NCI-H2081 (cell line): ENCODE measurements at regions not wholly inside any gene's neighbourhood (a gene's known extent, or its start where the extent isn't known, plus 50 kb on each side); places are given as distances from the start of the nearest gene placed in this dataset.
"Not testable (repeated sequence)": the region's sequence is repeated elsewhere in the genome, so short reads cannot be mapped to it uniquely, and the experiment has no call there.

ENCODE experiments used
- DNase-seq, 2 experiments: peaks; one replicate each; lab custom pipeline; 2025; lab: John Stamatoyannopoulos, UW

DNA sequence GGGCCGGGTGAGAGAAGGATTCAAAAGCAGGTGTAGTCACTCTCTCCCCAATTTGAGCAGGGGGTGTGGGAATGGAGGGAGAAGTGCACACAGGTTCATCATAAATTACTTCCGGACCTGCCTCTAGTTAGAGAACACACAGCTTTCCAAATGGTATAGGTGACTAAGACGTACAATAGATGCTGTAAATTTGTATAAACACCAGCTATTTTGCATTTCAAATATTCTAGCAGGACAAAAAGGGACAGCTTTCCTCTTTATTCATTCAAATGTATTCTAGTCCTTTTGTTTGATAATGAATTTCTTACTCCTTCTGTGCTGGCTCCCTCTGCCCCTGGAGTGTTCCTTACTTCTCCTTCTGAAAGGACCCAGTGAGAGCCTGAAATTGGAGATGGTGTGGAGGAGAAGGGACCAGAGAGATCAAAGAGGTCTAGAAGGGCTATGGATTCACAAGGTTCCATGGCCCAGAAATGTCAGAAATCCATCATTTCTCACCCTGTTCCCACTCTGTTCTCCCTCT lies 53.2 kb upstream of the SH3BP4 start:
- no peak for DNase-seq

GRCh38 chr2:234888442-234888841 lies 63.4 kb upstream of the SH3BP4 start:
- not testable (repeated sequence) for DNase-seq

GRCh38 chr2:234887195-234887594 lies 64.6 kb upstream of the SH3BP4 start:
- no peak for DNase-seq

DNA sequence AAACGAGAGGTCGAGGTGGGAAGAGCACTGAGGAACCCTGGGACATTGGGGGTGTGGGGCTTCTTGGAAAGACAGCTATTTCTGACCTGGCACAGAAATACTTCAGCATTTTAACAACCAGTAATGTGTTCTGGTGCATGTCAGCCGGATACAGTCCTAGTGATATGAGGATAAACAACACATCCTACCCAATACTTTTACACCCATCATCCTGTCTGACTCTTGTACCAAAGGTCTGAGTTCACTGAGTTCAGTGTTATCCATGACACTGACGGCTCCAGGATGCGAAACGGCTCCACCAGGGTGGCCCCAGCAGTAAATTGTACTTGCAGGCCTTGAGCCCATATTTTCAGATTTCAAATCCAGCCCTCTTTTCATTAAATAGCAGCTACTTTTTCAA lies 65.9 kb upstream of the SH3BP4 start:
- DNase-seq, result no peak

- no peak for DNase-seq
Observed at GRCh38 chr2:234885118-234885517, 66.7 kb upstream of the SH3BP4 start.

GRCh38 chr2:234884591-234884990 lies 67.2 kb upstream of the SH3BP4 start:
- DNase-seq, result no peak

- peak; percentile 71 to 86 for DNase-seq
Observed at GRCh38 chr2:234881413-234882241, 70.2 kb upstream of the SH3BP4 start.

DNA sequence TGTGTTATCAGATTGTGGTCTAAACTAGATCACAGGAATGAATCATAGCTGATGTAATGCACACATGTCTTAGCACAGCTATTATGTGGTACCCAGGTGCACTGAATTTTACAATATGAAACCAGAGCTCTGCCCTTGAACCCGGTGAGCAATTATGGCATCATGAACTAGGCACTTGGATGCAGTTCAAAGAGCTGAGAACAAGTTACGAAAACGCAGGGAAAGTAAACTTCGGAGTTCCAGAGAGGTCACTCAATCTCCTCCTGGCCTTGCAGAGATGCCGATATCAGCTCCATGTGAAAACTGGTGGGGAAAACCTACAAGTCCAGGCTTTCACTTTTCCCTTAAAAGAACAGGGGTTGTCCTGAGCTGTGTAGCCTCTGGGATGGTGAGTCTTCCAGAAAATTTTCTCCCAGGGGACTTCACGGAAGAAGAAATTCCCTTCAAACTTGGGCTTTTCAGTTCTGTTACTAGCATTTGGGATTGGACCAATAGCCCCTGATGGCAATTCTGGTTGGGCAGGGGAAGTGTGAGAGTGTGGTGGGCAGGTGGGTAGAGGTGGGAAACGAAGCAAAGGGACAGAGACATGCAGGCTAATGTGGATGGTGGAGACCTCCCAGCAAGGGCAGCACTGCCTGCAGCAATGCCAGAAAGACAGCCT lies 71.1 kb upstream of the SH3BP4 start:
- DNase-seq, result no peak

GRCh38 chr2:234879671-234880455 lies 72.0 kb upstream of the SH3BP4 start:
- DNase-seq, result no peak

- DNase-seq, result not testable (repeated sequence)
Observed at GRCh38 chr2:234876621-234877020, 75.2 kb upstream of the SH3BP4 start.

- no peak for DNase-seq
Observed at GRCh38 chr2:234874347-234875046, 77.3 kb upstream of the SH3BP4 start.

DNA sequence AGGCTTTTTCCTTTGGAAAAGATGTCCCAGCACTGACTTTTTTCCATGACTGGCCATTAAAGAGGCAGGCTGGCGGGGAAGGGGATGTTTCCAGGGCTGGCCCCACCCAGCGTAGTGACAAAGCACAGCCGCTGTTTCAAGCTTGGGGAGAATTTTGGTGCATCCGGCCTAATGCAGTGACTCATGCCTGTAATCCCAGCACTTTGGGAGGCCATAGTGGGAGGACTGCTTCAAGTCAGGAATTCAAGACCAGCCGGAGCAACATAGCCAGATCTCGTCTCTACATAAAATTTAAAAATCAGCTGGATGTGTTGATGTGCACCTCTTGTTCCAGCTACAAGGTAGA lies 78.0 kb upstream of the SH3BP4 start:
- no peak for DNase-seq

DNA sequence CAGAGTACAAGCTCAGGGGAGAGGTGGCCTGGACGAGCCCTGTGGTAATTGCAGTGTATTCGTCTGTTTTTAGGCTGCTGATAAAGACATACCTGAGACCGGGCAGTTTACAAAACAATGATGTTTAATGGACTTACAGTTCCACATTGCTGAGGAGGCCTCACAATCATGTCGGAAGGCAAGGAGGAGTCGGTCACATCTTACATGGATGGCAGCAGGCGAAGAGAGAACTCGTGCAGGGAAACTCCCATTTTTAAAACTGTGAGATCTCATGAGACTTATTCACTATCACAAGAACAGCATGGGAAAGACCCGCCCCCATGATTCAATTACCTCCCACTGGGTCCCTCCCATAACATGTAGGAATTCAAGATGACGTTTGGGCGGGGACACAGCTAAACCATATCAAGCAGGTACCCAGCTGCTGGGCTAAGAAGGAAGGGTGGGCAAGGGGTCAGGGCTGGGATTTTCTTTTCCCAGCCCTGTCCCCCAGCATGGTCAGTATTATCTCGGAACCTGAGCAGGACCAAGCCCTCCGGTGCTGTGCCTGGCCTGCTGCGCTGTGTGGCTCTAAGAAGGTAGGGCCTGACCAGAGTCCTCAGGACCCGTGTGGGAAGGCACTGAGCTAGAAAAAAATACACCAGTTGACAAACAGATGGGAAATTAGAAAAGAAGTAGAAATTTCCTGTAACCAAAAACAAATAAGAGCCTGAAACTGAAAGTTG lies 78.6 kb upstream of the SH3BP4 start:
- no peak for DNase-seq

GRCh38 chr2:234869969-234870368 lies 81.8 kb upstream of the SH3BP4 start:
- DNase-seq, result no peak

- DNase-seq, result no peak
Observed at GRCh38 chr2:234869164-234869563, 82.7 kb upstream of the SH3BP4 start.

DNA sequence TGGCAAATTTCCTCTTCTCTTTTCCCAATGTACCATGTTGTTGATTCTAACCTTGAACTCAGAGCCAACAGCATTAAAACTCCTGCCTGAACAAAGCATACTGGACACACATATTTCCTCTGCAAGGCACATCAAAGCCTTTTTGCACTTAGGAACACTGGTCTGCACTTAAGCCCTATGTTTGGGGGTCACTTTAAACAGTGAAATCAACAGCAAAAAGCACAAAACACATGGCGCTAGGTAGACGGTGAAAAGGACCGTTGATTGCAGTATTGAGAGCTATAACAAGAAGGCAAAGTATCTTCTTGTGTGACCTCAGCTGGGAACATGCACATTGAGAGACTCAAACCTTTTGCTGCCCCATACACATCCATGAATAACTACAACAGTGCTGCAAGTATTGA lies 83.9 kb upstream of the SH3BP4 start:
- no peak for DNase-seq

- no peak for DNase-seq
Observed at GRCh38 chr2:234865586-234865985, 86.2 kb upstream of the SH3BP4 start.

DNA sequence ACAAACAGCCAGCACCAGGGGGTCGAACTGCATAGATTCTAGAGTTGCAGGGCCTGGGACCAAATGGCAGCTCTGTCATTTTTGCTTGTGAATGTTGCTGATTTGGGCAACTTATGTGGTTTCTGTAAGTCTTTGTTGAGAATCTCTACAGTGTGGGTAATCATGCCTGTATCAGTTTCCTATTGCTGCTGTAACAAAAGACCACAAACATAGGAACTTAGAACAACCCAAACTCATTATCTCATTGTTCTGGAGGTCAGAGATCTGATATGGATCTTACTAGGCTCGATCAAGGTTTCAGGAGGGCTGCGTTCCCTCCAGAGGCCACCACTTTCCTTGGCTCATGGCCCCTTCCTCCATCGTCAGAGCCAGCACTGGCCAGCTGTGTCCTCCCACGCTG lies 86.8 kb upstream of the SH3BP4 start:
- DNase-seq, result no peak

DNA sequence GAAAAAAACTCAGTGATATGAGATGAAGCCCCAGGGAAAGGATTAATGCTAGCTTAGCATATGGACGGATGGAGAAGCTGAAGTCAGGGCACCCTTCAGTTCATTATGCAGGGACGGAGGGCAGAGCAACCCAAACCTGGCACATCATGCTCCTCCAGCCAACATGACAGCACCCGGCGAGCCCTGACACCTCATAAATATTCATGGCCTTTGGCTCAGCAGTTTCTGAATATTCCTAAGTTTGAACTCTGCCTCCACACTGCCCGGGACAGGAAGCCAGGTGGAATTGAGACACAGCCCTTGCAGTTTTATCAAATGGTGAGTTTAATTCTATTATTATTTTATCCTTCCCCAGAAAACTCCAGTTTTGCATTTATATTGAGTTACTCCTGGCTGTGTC lies 87.3 kb upstream of the SH3BP4 start:
- DNase-seq, result no peak

GRCh38 chr2:234863043-234863934 lies 88.5 kb upstream of the SH3BP4 start:
- no peak for DNase-seq
